Left ventricle myocardium inferior (tissue), 1 donor: ENCODE measurements at regions not wholly inside any gene's neighbourhood (a gene's known extent, or its start where the extent isn't known, plus 50 kb on each side); places are given as distances from the start of the nearest gene placed in this dataset.

Experiments
- DNase-seq: peaks from one replicate; pipeline ENCODE4 v3.0.0-alpha.2; 2020
- H3K27ac ChIP-seq: fragments of 200-600 bp; replicated peaks from 2 replicates; pipeline ENCODE4 v1.8.0; 2021
- H3K27me3 ChIP-seq: fragments of 200-600 bp; 2 replicates; pipeline ENCODE4 v1.8.0; 2021; ENCODE audit warnings: low read depth
- H3K36me3 ChIP-seq: fragments of 200-600 bp; 2 replicates; pipeline ENCODE4 v1.8.0; 2021
- H3K4me1 ChIP-seq: fragments of 200-600 bp; 2 replicates; pipeline ENCODE4 v1.8.0; 2021
- H3K4me3 ChIP-seq: fragments of 200-600 bp; 2 replicates; pipeline ENCODE4 v1.8.0; 2021; ENCODE audit warnings: mild to moderate bottlenecking, moderate library complexity
- H3K9me3 ChIP-seq: fragments of 200-600 bp; replicated peaks from 2 replicates; pipeline ENCODE4 v1.8.0; 2021
- CTCF ChIP-seq: fragments of 200-600 bp; IDR thresholded peaks from 2 replicates; pipeline ENCODE4 v1.8.0; 2021; ENCODE audit warnings: antibody characterized with exemption, mild to moderate bottlenecking, borderline replicate concordance
- intact Hi-C: fragments of 100-400 bp; cut with micrococcal nuclease; formaldehyde crosslinking; loops from one replicate; pipeline ENCODE4 v1.11.0; 2022
- donor health status: DM: no; HTN: yes; CAD: no; lungs with severe emphysema.

GRCh38 chr2:136347981-136348380 lies 230.0 kb upstream of the CXCR4 start:
- H3K9me3 ChIP-seq, result no peaks in the 10 kb centered on the region
- no peaks in the 10 kb centered on the region for H3K27me3 ChIP-seq
- H3K4me1 ChIP-seq, result no peaks in the 10 kb centered on the region
- no peaks in the 10 kb centered on the region for H3K36me3 ChIP-seq
- no peak for TF ChIP-seq CTCF
- no peak overlapping the region for H3K27ac ChIP-seq
- no peak overlapping the region for H3K4me3 ChIP-seq
- intact Hi-C loops, result no loop called here
- DNase-seq, result no peak

GRCh38 chr2:136344339-136344738 lies 226.4 kb upstream of the CXCR4 start:
- H3K36me3 ChIP-seq, result no peaks in the 10 kb centered on the region
- intact Hi-C loops, result no loop called here
- DNase-seq, result no peak
- no peak overlapping the region for H3K4me3 ChIP-seq
- H3K9me3 ChIP-seq, result peaks cover 5% of the 10 kb centered on the region
- H3K4me1 ChIP-seq, result no peaks in the 10 kb centered on the region
- no peak for TF ChIP-seq CTCF
- no peaks in the 10 kb centered on the region for H3K27me3 ChIP-seq
- H3K27ac ChIP-seq, result no peak overlapping the region

- no peak for TF ChIP-seq CTCF
- no peak overlapping the region for H3K4me3 ChIP-seq
- no peaks in the 10 kb centered on the region for H3K27me3 ChIP-seq
- no peaks in the 10 kb centered on the region for H3K36me3 ChIP-seq
- DNase-seq, result no peak
- no peak overlapping the region for H3K27ac ChIP-seq
- intact Hi-C loops, result no loop called here
- H3K4me1 ChIP-seq, result no peaks in the 10 kb centered on the region
- H3K9me3 ChIP-seq, result peaks cover 13% of the 10 kb centered on the region
Measured at GRCh38 chr2:136342138-136342537, 224.2 kb upstream of the CXCR4 start.

- no peaks in the 10 kb centered on the region for H3K4me1 ChIP-seq
- H3K36me3 ChIP-seq, result no peaks in the 10 kb centered on the region
- H3K27ac ChIP-seq, result no peak overlapping the region
- no peaks in the 10 kb centered on the region for H3K27me3 ChIP-seq
- peaks cover 13% of the 10 kb centered on the region for H3K9me3 ChIP-seq
- H3K4me3 ChIP-seq, result no peak overlapping the region
- no peak for TF ChIP-seq CTCF
- DNase-seq, result no peak
- intact Hi-C loops, result no loop called here
Measured at GRCh38 chr2:136334967-136335366, 217.0 kb upstream of the CXCR4 start.

GRCh38 chr2:136332436-136333095 lies 214.6 kb upstream of the CXCR4 start:
- intact Hi-C loops, result no loop called here
- TF ChIP-seq CTCF, result no peak
- H3K27me3 ChIP-seq, result no peaks in the 10 kb centered on the region

More at GRCh38 chr2:136332436-136333095, 214.6 kb upstream of the CXCR4 start:
- no peaks in the 10 kb centered on the region for H3K9me3 ChIP-seq
- no peak overlapping the region for H3K27ac ChIP-seq
- no peaks in the 10 kb centered on the region for H3K4me1 ChIP-seq
- DNase-seq, result no peak
- no peak overlapping the region for H3K4me3 ChIP-seq
- no peaks in the 10 kb centered on the region for H3K36me3 ChIP-seq
